Urinary bladder (tissue), 4 donors: ENCODE measurements at regions not wholly inside any gene's neighbourhood (a gene's known extent, or its start where the extent isn't known, plus 50 kb on each side); places are given as distances from the start of the nearest gene placed in this dataset. TPM values are rescaled to one million over a fixed set of nuclear protein-coding genes. Genes with fewer than 3 reads are reported as not detected.

Experiments
- DNase-seq: peaks from one replicate; pipeline ENCODE4 v3.0.0-alpha.2; 2015; ENCODE audit errors: extremely low spot score
- H3K27ac ChIP-seq: one replicate; pipeline ENCODE4 v1.5.1; 2013; ENCODE audit warnings: low read depth, mild to moderate bottlenecking, moderate library complexity
- H3K36me3 ChIP-seq: one replicate; pipeline ENCODE4 v1.6.1; 2013; ENCODE audit warnings: mild to moderate bottlenecking, moderate library complexity; ENCODE audit not compliant: insufficient read depth
- H3K4me1 ChIP-seq: one replicate; pipeline ENCODE4 v1.6.1; 2013; ENCODE audit warnings: mild to moderate bottlenecking, moderate library complexity; ENCODE audit not compliant: insufficient read depth
- H3K4me3 ChIP-seq: one replicate; pipeline ENCODE4 v1.5.1; 2013; ENCODE audit warnings: low read depth, low read length
- WGBS: extraction: QIAGEN DNeasy Blood & Tissue Kit; methylation state at CpG from one replicate; pipeline ENCODE4 v1.1.7; 2013; 5-methylcytosine and 5-hydroxymethylcytosine counted together
- small RNA-seq: library from RNA; depleted of rRNA; stranded (forward); fragments of <200 nt; gene quantifications from one replicate; pipeline ENCODE3, GENCODE V24; 2014
- donor health status: healthy with polysubstance abuse.
- donor health status: healthy.

- 87% methylated on average over 3 of the region's 3 CpGs for WGBS
- DNase-seq: no peak
- Histone ChIP-seq H3K36me3 (no peaks in the 10 kb centered on the region), H3K27ac (no peak overlapping the region), H3K4me1 (no peaks in the 10 kb centered on the region), H3K4me3 (no peak overlapping the region)
These were observed 75.5 kb upstream of the MDFIC2 start for GRCh38 chr3:70387889-70388288.

- no peak for DNase-seq
- Histone ChIP-seq H3K4me3 (no peak overlapping the region), H3K27ac (no peak overlapping the region), H3K4me1 (no peaks in the 10 kb centered on the region), H3K36me3 (no peaks in the 10 kb centered on the region)
These were observed 74.4 kb upstream of the MDFIC2 start for GRCh38 chr3:70386846-70387245.

GRCh38 chr3:70386043-70386442 lies 73.6 kb upstream of the MDFIC2 start:
- H3K27ac ChIP-seq: no peak overlapping the region
- WGBS: 81% methylated on average over 5 of the region's 5 CpGs
- H3K36me3 ChIP-seq: no peaks in the 10 kb centered on the region
- no peaks in the 10 kb centered on the region for H3K4me1 ChIP-seq
- no peak for DNase-seq
- H3K4me3 ChIP-seq: no peak overlapping the region

GRCh38 chr3:70383360-70383831 lies 71.0 kb upstream of the MDFIC2 start:
- 83% methylated on average over 6 of the region's 6 CpGs for WGBS
- H3K36me3 ChIP-seq: no peaks in the 10 kb centered on the region
- no peak overlapping the region for H3K27ac ChIP-seq
- H3K4me1 ChIP-seq: no peaks in the 10 kb centered on the region
- DNase-seq: no peak
- H3K4me3 ChIP-seq: no peak overlapping the region

GRCh38 chr3:70374179-70374578 lies 61.7 kb upstream of the MDFIC2 start:
- DNase-seq: no peak
- Histone ChIP-seq H3K36me3 (no peaks in the 10 kb centered on the region), H3K4me1 (no peaks in the 10 kb centered on the region), H3K4me3 (no peak overlapping the region), H3K27ac (no peak overlapping the region)
- WGBS: 71% methylated on average over 4 of the region's 4 CpGs

Small RNAs in the stretch of these regions (small RNA-seq; reads per million reads assigned to genes)
- gene COX6CP6: not detected
- gene RNU6-281P: not detected
